GM23248 (cell line): ENCODE measurements at regions not wholly inside any gene's neighbourhood (a gene's known extent, or its start where the extent isn't known, plus 50 kb on each side); places are given as distances from the start of the nearest gene placed in this dataset.

Source experiments
- DNase-seq: peaks from one replicate; pipeline ENCODE4 v3.0.0-alpha.2; 2015
- H2AFZ ChIP-seq: fragments of 200-600 bp; sonication (generic); 2 replicates; pipeline ENCODE4 v1.6.1; 2016; ENCODE audit warnings: antibody characterized with exemption
- H3F3A ChIP-seq: fragments of 200-600 bp; sonication (generic); 2 replicates; pipeline ENCODE4 v1.6.1; 2016; ENCODE audit warnings: mild to moderate bottlenecking, antibody characterized with exemption, mixed run types; ENCODE audit not compliant: insufficient read depth
- H3K27ac ChIP-seq: fragments of 200-600 bp; sonication (generic); 2 replicates; pipeline ENCODE4 v1.5.1; 2016; ENCODE audit warnings: mild to moderate bottlenecking
- H3K27me3 ChIP-seq: fragments of 200-600 bp; sonication (generic); replicated peaks from 2 replicates; pipeline ENCODE4 v1.6.1; 2016; ENCODE audit warnings: mild to moderate bottlenecking; ENCODE audit not compliant: insufficient read depth
- H3K36me3 ChIP-seq: fragments of 200-600 bp; sonication (generic); 2 replicates; pipeline ENCODE4 v1.6.1; 2016; ENCODE audit warnings: low read depth, mild to moderate bottlenecking
- H3K4me1 ChIP-seq: fragments of 200-600 bp; sonication (generic); 2 replicates; pipeline ENCODE4 v1.6.1; 2016; ENCODE audit warnings: mild to moderate bottlenecking; ENCODE audit not compliant: insufficient read depth
- H3K4me2 ChIP-seq: fragments of 200-600 bp; sonication (generic); one replicate; pipeline ENCODE4 v1.6.1; 2016; ENCODE audit warnings: mild to moderate bottlenecking; ENCODE audit not compliant: unreplicated experiment
- H3K4me3 ChIP-seq: fragments of 200-600 bp; sonication (generic); 2 replicates; pipeline ENCODE4 v1.5.1; 2016; ENCODE audit warnings: mild to moderate bottlenecking
- H3K79me2 ChIP-seq: fragments of 200-600 bp; sonication (generic); 2 replicates; pipeline ENCODE4 v1.6.1; 2016; ENCODE audit warnings: mild to moderate bottlenecking; ENCODE audit not compliant: insufficient read depth
- H3K9ac ChIP-seq: fragments of 200-600 bp; sonication (generic); 2 replicates; pipeline ENCODE4 v1.6.1; 2016; ENCODE audit warnings: mild to moderate bottlenecking
- H3K9me2 ChIP-seq: fragments of 200-600 bp; sonication (generic); 2 replicates; pipeline ENCODE4 v1.6.1; 2016; ENCODE audit warnings: mixed run types, mild to moderate bottlenecking, moderate library complexity; ENCODE audit not compliant: insufficient read depth
- H3K9me3 ChIP-seq: fragments of 200-600 bp; sonication (generic); one replicate; pipeline ENCODE4 v1.6.1; 2017; ENCODE audit warnings: low read depth
- H4K20me1 ChIP-seq: fragments of 200-600 bp; sonication (generic); 2 replicates; pipeline ENCODE4 v1.6.0; 2016; ENCODE audit not compliant: insufficient read depth
- EZH2 ChIP-seq: fragments of 200-600 bp; sonication (generic); IDR thresholded peaks from 2 replicates; pipeline ENCODE4 v1.6.1; 2018; ENCODE audit warnings: antibody characterized with exemption, mild to moderate bottlenecking; ENCODE audit not compliant: insufficient read depth, poor library complexity, severe bottlenecking
- EZH2phosphoT487 ChIP-seq: fragments of 200-600 bp; sonication (generic); IDR thresholded peaks from 2 replicates; pipeline ENCODE4 v1.6.1; 2018; ENCODE audit warnings: antibody characterized with exemption, moderate library complexity, mild to moderate bottlenecking, low read depth; ENCODE audit not compliant: insufficient read depth
- WGBS, 2 experiments: methylation state at CpG; one replicate each; pipeline ENCODE4 v1.1.6; 2015 to 2017; ENCODE audit warnings: low lambda C conversion rate in 2 of 2, low coverage in 1 of 2; ENCODE audit errors: missing lambda C conversion rate in 2 of 2; 5-methylcytosine and 5-hydroxymethylcytosine counted together
- in situ Hi-C: fragments of 300-500 bp; cut with MboI; formaldehyde crosslinking; loops from 2 replicates; pipeline ENCODE4 v1.15.0; 2020

DNA sequence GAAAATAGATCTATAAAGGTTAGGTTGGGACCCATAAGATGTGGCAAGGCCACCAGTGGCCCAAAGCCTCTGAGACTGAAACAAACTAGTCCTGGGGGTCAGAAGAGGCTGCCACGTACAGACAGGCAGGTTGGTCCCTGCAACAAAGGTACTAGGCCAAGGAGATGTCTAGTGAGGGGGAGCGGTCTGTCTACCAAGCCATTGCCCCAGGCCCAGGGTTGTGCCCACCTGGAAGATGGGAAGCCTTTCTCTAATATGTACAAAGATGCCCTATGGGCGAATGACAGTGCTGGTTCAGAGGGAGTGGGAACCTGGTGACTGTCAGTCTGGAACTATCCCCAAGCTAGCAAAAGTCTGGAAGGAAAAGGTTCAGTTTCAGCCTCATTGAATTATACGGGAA lies 233.2 kb downstream of the RBM19 start:
- TF ChIP-seq EZH2 (no peak), EZH2phosphoT487 (no peak)
- Histone ChIP-seq H3K4me2 (no peak overlapping the region), H3K36me3 (no peaks in the 10 kb centered on the region), H3F3A (no peaks in the 10 kb centered on the region), H3K4me3 (no peak overlapping the region), H2AFZ (no peak overlapping the region), H3K4me1 (no peaks in the 10 kb centered on the region), H4K20me1 (no peaks in the 10 kb centered on the region), H3K27ac (no peak overlapping the region), H3K9me3 (no peaks in the 10 kb centered on the region), H3K9ac (no peak overlapping the region), H3K27me3 (peaks cover 12% of the 10 kb centered on the region; the same call in 1 of the 2 replicates), H3K9me2 (no peaks in the 10 kb centered on the region), H3K79me2 (no peaks in the 10 kb centered on the region)
- DNase-seq: no peak
- in situ Hi-C loops: no loop called here
- 50 to 51% methylated on average over 4 of the region's 4 CpGs for WGBS, 2 experiments

DNA sequence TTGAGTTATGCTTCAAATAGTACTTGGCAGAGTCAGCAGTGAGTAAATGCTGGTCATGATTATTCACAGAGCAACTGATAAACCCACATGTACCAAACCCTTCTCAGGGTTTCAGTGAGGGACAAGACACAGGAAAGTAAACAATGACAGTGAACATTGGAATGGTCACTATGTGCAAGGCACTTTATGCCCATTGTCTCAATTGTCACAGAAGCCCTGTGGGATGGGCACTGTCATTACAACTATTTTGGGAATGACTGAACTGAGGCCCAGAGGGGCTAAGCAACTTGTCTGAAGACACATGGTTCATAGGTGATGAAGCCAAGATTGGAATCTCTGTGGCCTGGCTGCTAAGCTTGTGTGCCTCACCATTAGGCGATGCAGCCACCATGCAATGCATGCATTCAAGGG lies 238.5 kb downstream of the RBM19 start:
- in situ Hi-C loops: no loop called here
- Histone ChIP-seq H2AFZ (no peak overlapping the region), H3K4me1 (no peaks in the 10 kb centered on the region; the same call in 1 of the 2 replicates), H3K27ac (no peak overlapping the region), H3K9ac (no peak overlapping the region), H3K27me3 (no peaks in the 10 kb centered on the region; the same call in 1 of the 2 replicates), H4K20me1 (no peaks in the 10 kb centered on the region), H3K9me2 (no peaks in the 10 kb centered on the region), H3K4me2 (no peak overlapping the region), H3F3A (no peaks in the 10 kb centered on the region), H3K9me3 (no peaks in the 10 kb centered on the region), H3K79me2 (no peaks in the 10 kb centered on the region), H3K36me3 (no peaks in the 10 kb centered on the region), H3K4me3 (no peak overlapping the region)
- no peak for TF ChIP-seq EZH2phosphoT487
- TF ChIP-seq EZH2: no peak
- peak; percentile 65 for DNase-seq
- 23 to 44% methylated on average over 1 of the region's 1 CpG for WGBS, 2 experiments

DNA sequence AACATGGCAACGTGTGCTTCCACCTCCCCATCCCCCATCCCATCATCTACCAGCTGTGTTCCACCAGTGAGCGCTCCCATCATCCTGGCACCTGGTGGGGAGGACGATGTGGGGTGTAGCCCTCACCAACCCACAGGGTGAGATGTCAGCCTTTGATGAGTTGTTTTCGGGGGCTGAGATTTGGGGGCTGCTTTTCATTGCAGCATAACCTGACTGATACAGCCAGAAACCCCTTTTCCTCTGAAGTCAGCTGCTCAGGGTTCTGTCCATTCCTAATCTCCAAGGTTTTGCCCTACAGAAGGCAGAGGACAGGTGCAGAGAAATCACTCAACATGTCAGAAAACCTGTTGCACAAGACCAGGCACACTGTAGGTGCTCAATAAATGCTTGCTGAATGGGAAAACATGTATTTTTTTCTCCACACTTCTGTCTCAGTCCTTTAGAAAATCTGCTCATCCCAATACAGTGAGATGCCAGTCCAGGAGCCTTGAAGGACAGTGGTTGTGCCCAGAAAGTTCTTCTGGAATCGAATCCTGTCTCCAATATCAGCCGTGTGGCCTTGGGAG lies 239.8 kb downstream of the RBM19 start:
- H3K9ac ChIP-seq: no peak overlapping the region
- in situ Hi-C loops: no loop called here
- no peaks in the 10 kb centered on the region for H4K20me1 ChIP-seq
- no peak overlapping the region for H3K4me3 ChIP-seq
- WGBS, 2 experiments: 43 to 50% methylated on average over 6 of the region's 6 CpGs
- no peaks in the 10 kb centered on the region; the same call in 1 of the 2 replicates for H3K4me1 ChIP-seq
- H3K36me3 ChIP-seq: no peaks in the 10 kb centered on the region
- no peak for DNase-seq
- no peaks in the 10 kb centered on the region for H3K9me3 ChIP-seq
- no peak overlapping the region for H2AFZ ChIP-seq
- no peaks in the 10 kb centered on the region for H3K9me2 ChIP-seq
- no peaks in the 10 kb centered on the region for H3F3A ChIP-seq
- no peaks in the 10 kb centered on the region for H3K79me2 ChIP-seq
- H3K4me2 ChIP-seq: no peak overlapping the region
- no peak overlapping the region for H3K27ac ChIP-seq
- peaks cover 4% of the 10 kb centered on the region; the same call in 1 of the 2 replicates for H3K27me3 ChIP-seq
- no peak for TF ChIP-seq EZH2
- no peak for TF ChIP-seq EZH2phosphoT487

DNA sequence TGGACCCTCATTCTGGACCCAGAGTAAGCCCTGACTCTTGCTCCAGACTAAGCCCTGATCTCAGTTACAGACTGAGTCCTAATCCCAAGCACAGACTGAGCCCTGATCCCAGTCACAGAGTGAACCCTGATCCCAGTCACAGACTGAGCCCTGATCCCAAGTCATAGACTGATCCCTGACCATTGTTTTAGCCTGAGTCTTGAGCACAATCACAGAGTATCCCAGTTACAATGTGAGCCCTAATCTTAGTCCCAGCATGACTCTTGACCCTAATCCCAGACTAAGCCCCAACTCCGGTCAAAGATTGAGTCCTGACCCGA lies 240.6 kb downstream of the RBM19 start:
- no peak for TF ChIP-seq EZH2
- TF ChIP-seq EZH2phosphoT487: no peak
- H2AFZ ChIP-seq: no peak overlapping the region
- WGBS, 2 experiments: 55 to 56% methylated on average over 2 of the region's 2 CpGs
- H3K9me3 ChIP-seq: no peaks in the 10 kb centered on the region
- no peak overlapping the region for H3K4me2 ChIP-seq
- H3F3A ChIP-seq: no peaks in the 10 kb centered on the region
- no peak for DNase-seq
- no peaks in the 10 kb centered on the region for H3K79me2 ChIP-seq
- H3K9ac ChIP-seq: no peak overlapping the region
- H3K9me2 ChIP-seq: no peaks in the 10 kb centered on the region
- H3K27me3 ChIP-seq: peaks cover 12% of the 10 kb centered on the region
- H3K4me1 ChIP-seq: no peaks in the 10 kb centered on the region; the same call in 1 of the 2 replicates
- H4K20me1 ChIP-seq: no peaks in the 10 kb centered on the region
- H3K27ac ChIP-seq: no peak overlapping the region
- H3K4me3 ChIP-seq: no peak overlapping the region
- H3K36me3 ChIP-seq: no peaks in the 10 kb centered on the region
- in situ Hi-C loops: no loop called here
